H9 (cell line): ENCODE measurements at regions not wholly inside any gene's neighbourhood (a gene's known extent, or its start where the extent isn't known, plus 50 kb on each side); places are given as distances from the start of the nearest gene placed in this dataset.

Experiments used
- DNase-seq: peaks from one replicate; pipeline ENCODE4 v3.0.0-alpha.2; 2017
- H2AFZ ChIP-seq: one replicate; pipeline ENCODE4 v1.6.1; 2013; ENCODE audit warnings: mild to moderate bottlenecking, low read length, control low read depth, moderate library complexity
- H2AK5ac ChIP-seq: 2 replicates; pipeline ENCODE4 v1.6.1; 2013; ENCODE audit warnings: low read length, control low read depth, mixed read lengths; ENCODE audit not compliant: insufficient read length
- H2BK120ac ChIP-seq: one replicate; pipeline ENCODE4 v1.6.1; 2013; ENCODE audit warnings: low read depth, mild to moderate bottlenecking, low read length, control low read depth, inconsistent platforms; ENCODE audit not compliant: poor library complexity, severe bottlenecking
- H2BK12ac ChIP-seq: 2 replicates; pipeline ENCODE4 v1.6.1; 2013; ENCODE audit warnings: low read length, control low read depth, mixed read lengths, low read depth; ENCODE audit not compliant: insufficient read length
- H2BK15ac ChIP-seq: 2 replicates; pipeline ENCODE4 v1.6.1; 2013; ENCODE audit warnings: low read depth, low read length, control low read depth
- H2BK20ac ChIP-seq: one replicate; pipeline ENCODE4 v1.6.1; 2013; ENCODE audit warnings: low read depth, mild to moderate bottlenecking, low read length, control low read depth, inconsistent platforms; ENCODE audit not compliant: poor library complexity, severe bottlenecking
- H2BK5ac ChIP-seq: 2 replicates; pipeline ENCODE4 v1.6.1; 2013; ENCODE audit warnings: low read length, control low read depth, mixed read lengths; ENCODE audit not compliant: insufficient read length
- H3K14ac ChIP-seq: 2 replicates; pipeline ENCODE4 v1.6.1; 2013; ENCODE audit warnings: low read length, control low read depth; ENCODE audit not compliant: insufficient read depth
- H3K18ac ChIP-seq: 2 replicates; pipeline ENCODE4 v1.6.1; 2013; ENCODE audit warnings: low read depth, mild to moderate bottlenecking, mixed read lengths, low read length, control low read depth; ENCODE audit not compliant: insufficient read length
- H3K23ac ChIP-seq: 2 replicates; pipeline ENCODE4 v1.6.1; 2013; ENCODE audit warnings: low read length, control low read depth, mixed read lengths, low read depth; ENCODE audit not compliant: insufficient read length
- H3K23me2 ChIP-seq: 2 replicates; pipeline ENCODE4 v1.6.1; 2013; ENCODE audit warnings: low read depth, mild to moderate bottlenecking, mixed read lengths, low read length, control low read depth; ENCODE audit not compliant: insufficient read length, poor library complexity, severe bottlenecking
- H3K27ac ChIP-seq: 2 replicates; pipeline ENCODE4 v1.5.1; 2013; ENCODE audit warnings: low read length, control low read depth, mixed read lengths, low read depth; ENCODE audit not compliant: insufficient read length
- H3K27me3 ChIP-seq: 2 replicates; pipeline ENCODE4 v1.6.1; 2013; ENCODE audit warnings: low read length, control low read depth, inconsistent platforms; ENCODE audit not compliant: insufficient read depth
- H3K4ac ChIP-seq: 2 replicates; pipeline ENCODE4 v1.6.1; 2013; ENCODE audit warnings: low read depth, mild to moderate bottlenecking, control low read depth, inconsistent platforms, low read length, moderate library complexity
- H3K4me1 ChIP-seq: 2 replicates; pipeline ENCODE4 v1.6.1; 2013; ENCODE audit warnings: low read length, control low read depth, inconsistent platforms; ENCODE audit not compliant: insufficient read depth
- H3K4me2 ChIP-seq: 2 replicates; pipeline ENCODE4 v1.6.1; 2013; ENCODE audit warnings: low read length, control low read depth, mixed read lengths; ENCODE audit not compliant: insufficient read length, insufficient read depth
- H3K56ac ChIP-seq: 2 replicates; pipeline ENCODE4 v1.6.1; 2013; ENCODE audit warnings: low read depth, mild to moderate bottlenecking, mixed read lengths, low read length, control low read depth; ENCODE audit not compliant: insufficient read length
- H3K79me1 ChIP-seq: 2 replicates; pipeline ENCODE4 v1.6.1; 2013; ENCODE audit warnings: low read depth, mild to moderate bottlenecking, moderate library complexity, low read length, control low read depth, inconsistent platforms; ENCODE audit not compliant: insufficient read depth, poor library complexity, severe bottlenecking
- H3K79me2 ChIP-seq: 2 replicates; pipeline ENCODE4 v1.6.1; 2013; ENCODE audit warnings: low read length, control low read depth, inconsistent platforms; ENCODE audit not compliant: insufficient read depth
- H3K9ac ChIP-seq: 2 replicates; pipeline ENCODE4 v1.6.1; 2013; ENCODE audit warnings: low read length, control low read depth, mixed read lengths; ENCODE audit not compliant: insufficient read length; ENCODE audit errors: extremely low read depth
- H3K9me3 ChIP-seq: one replicate; pipeline ENCODE4 v1.6.1; 2013; ENCODE audit warnings: low read depth, low read length, inconsistent platforms; ENCODE audit not compliant: control insufficient read depth
- H3T11ph ChIP-seq: one replicate; pipeline ENCODE4 v1.6.1; 2013; ENCODE audit warnings: mild to moderate bottlenecking, low read length, control low read depth, inconsistent platforms
- H4K20me1 ChIP-seq: one replicate; pipeline ENCODE4 v1.6.1; 2013; ENCODE audit not compliant: control insufficient read depth, insufficient read length, insufficient read depth
- H4K5ac ChIP-seq: 2 replicates; pipeline ENCODE4 v1.6.1; 2013; ENCODE audit warnings: low read depth, mild to moderate bottlenecking, mixed read lengths, low read length, control low read depth; ENCODE audit not compliant: insufficient read length
- H4K8ac ChIP-seq: replicated peaks from 2 replicates; pipeline ENCODE4 v1.6.1; 2013; ENCODE audit warnings: low read length, control low read depth, mixed read lengths, low read depth; ENCODE audit not compliant: insufficient read length
- H4K91ac ChIP-seq: 2 replicates; pipeline ENCODE4 v1.6.1; 2013; ENCODE audit warnings: low read depth, mild to moderate bottlenecking, moderate library complexity, mixed read lengths, low read length, control low read depth; ENCODE audit not compliant: insufficient read length
- H3K27ac Mint-ChIP-seq, 3 experiments: 2 replicates in 2 of 3; 3 replicates in 1 of 3; pipeline ENCODE4 v1.8.0; 2020 to 2021; ENCODE audit warnings: mixed read lengths in 3 of 3, mild to moderate bottlenecking in 1 of 3, moderate library complexity in 1 of 3
- H3K27me3 Mint-ChIP-seq: 2 replicates; pipeline ENCODE4 v1.8.0; 2021; ENCODE audit warnings: low read depth, mild to moderate bottlenecking, moderate library complexity, mixed read lengths
- H3K36me3 Mint-ChIP-seq, 3 experiments: 2 replicates in 2 of 3; 3 replicates in 1 of 3; pipeline ENCODE4 v1.8.0; 2020 to 2021; ENCODE audit warnings: low read depth in 3 of 3, mixed read lengths in 3 of 3; ENCODE audit not compliant: insufficient read depth in 1 of 3
- H3K4me1 Mint-ChIP-seq, 2 experiments: 2 replicates each; pipeline ENCODE4 v1.8.0; 2020; ENCODE audit warnings: mixed read lengths in 2 of 2
- H3K4me3 Mint-ChIP-seq, 2 experiments: 2 replicates in 1 of 2; 3 replicates in 1 of 2; pipeline ENCODE4 v1.8.0; 2020 to 2021; ENCODE audit warnings: mild to moderate bottlenecking in 2 of 2, mixed read lengths in 2 of 2, moderate library complexity in 1 of 2
- H3K9me3 Mint-ChIP-seq, 2 experiments: 2 replicates in 1 of 2; 3 replicates in 1 of 2; pipeline ENCODE4 v1.8.0; 2020; ENCODE audit warnings: mild to moderate bottlenecking in 2 of 2, mixed read lengths in 2 of 2, moderate library complexity in 1 of 2
- WGBS: extraction: QIAGEN DNeasy Blood & Tissue Kit; methylation state at CpG from one replicate; pipeline ENCODE4 v1.1.7; 2013; ENCODE audit warnings: missing lambda C conversion rate, low lambda C conversion rate, mixed read lengths; ENCODE audit not compliant: insufficient read length; ENCODE audit errors: extremely low coverage; 5-methylcytosine and 5-hydroxymethylcytosine counted together
- TF ChIP-seq, protein P1 (sequence below): fragments of 200-600 bp; sonication (generic); conservative IDR thresholded peaks from 3 replicates; pipeline ENCODE4 v1.8.0; 2021; ENCODE audit warnings: antibody characterized with exemption, mild to moderate bottlenecking

DNA sequence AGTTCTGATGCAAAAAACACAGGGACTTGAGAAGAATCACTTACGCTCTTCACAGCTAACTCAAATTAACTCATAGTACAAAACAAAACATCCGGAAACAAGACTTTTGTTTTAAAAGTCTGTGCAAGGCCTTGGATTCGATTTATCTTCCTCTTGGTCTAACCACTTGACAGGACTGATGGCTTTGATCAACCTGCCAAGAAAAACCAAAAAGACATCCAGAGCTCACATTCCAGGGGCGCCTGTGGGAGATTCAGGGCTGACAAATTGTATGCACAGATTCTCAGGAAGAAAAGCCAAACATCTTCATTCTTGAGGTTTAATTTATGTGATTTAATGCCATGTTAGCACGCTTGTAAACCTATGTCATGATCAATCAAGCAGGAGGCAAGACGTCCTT lies 129.1 kb upstream of the TMCC3 start:
- TF ChIP-seq, protein P1, sequence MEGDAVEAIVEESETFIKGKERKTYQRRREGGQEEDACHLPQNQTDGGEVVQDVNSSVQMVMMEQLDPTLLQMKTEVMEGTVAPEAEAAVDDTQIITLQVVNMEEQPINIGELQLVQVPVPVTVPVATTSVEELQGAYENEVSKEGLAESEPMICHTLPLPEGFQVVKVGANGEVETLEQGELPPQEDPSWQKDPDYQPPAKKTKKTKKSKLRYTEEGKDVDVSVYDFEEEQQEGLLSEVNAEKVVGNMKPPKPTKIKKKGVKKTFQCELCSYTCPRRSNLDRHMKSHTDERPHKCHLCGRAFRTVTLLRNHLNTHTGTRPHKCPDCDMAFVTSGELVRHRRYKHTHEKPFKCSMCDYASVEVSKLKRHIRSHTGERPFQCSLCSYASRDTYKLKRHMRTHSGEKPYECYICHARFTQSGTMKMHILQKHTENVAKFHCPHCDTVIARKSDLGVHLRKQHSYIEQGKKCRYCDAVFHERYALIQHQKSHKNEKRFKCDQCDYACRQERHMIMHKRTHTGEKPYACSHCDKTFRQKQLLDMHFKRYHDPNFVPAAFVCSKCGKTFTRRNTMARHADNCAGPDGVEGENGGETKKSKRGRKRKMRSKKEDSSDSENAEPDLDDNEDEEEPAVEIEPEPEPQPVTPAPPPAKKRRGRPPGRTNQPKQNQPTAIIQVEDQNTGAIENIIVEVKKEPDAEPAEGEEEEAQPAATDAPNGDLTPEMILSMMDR, result no peak
- no peak overlapping the region for H3K14ac ChIP-seq
- no peak overlapping the region for H3K27ac ChIP-seq
- Mint-ChIP-seq H3K27ac (no peak overlapping the region), H3K36me3 (no peaks in the 10 kb centered on the region; a peak in 1 of 7 replicates), H3K27me3 (peaks cover 4% of the 10 kb centered on the region), H3K4me3 (no peak overlapping the region), H3K9me3 (peaks cover 0 to 4% of the 10 kb centered on the region in 2 experiments; a peak in 1 of 5 replicates), H3K4me1 (peaks cover 15 to 18% of the 10 kb centered on the region in 2 experiments; a peak in 3 of 4 replicates)
- DNase-seq, result no peak
- no peak overlapping the region for H3K23ac ChIP-seq
- no peak overlapping the region for H2AK5ac ChIP-seq
- H3K9me3 ChIP-seq, result no peaks in the 10 kb centered on the region
- no peak overlapping the region for H2BK12ac ChIP-seq
- no peaks in the 10 kb centered on the region for H4K20me1 ChIP-seq
- no peak overlapping the region for H4K5ac ChIP-seq
- H3T11ph ChIP-seq, result no peak overlapping the region
- no peaks in the 10 kb centered on the region for H3K79me2 ChIP-seq
- H3K27me3 ChIP-seq, result no peaks in the 10 kb centered on the region
- WGBS, result no CpG with 5 or more reads among the region's 6 CpGs
- H3K79me1 ChIP-seq, result no peaks in the 10 kb centered on the region
- no peak overlapping the region for H2BK15ac ChIP-seq
- H3K4me2 ChIP-seq, result no peak overlapping the region
- H2BK20ac ChIP-seq, result no peak overlapping the region
- no peak overlapping the region for H3K4ac ChIP-seq
- no peaks in the 10 kb centered on the region for H3K23me2 ChIP-seq
- no peak overlapping the region for H3K18ac ChIP-seq
- H4K8ac ChIP-seq, result no peak overlapping the region
- H2AFZ ChIP-seq, result no peak overlapping the region
- no peak overlapping the region for H2BK5ac ChIP-seq
- H2BK120ac ChIP-seq, result no peak overlapping the region
- H4K91ac ChIP-seq, result no peak overlapping the region
- H3K56ac ChIP-seq, result no peak overlapping the region
- no peak overlapping the region for H3K9ac ChIP-seq
- H3K4me1 ChIP-seq, result no peaks in the 10 kb centered on the region; the same call in 1 of the 2 replicates
